Natural killer cell treated with Interleukin-12 subunit alpha and Interleukin-12 subunit beta and Interleukin-15 and Interleukin-18, amount 100 ng/mL, for 72 hours (primary cell): ENCODE measurements at regions not wholly inside any gene's neighbourhood (a gene's known extent, or its start where the extent isn't known, plus 50 kb on each side); places are given as distances from the start of the nearest gene placed in this dataset.
"Not testable (repeated sequence)": the region's sequence is repeated elsewhere in the genome, so short reads cannot be mapped to it uniquely, and the experiment has no call there.

ENCODE experiments used
- ATAC-seq, 2 donors: fragments of 150-1000 bp; cut with Tn5 transposase in 1 of 2; sonication (Bioruptor Pico), chemical (Tn5 transposase) in 1 of 2; 2 replicates each; pipeline ENCODE4 v1.10.0; 2021
- DNase-seq: peaks from one replicate; pipeline ENCODE4 v3.0.0; 2022; ENCODE audit warnings: low spot score
- H3K27ac Mint-ChIP-seq, 2 donors: 1 replicate in 1 of 2; 2 replicates in 1 of 2; pipeline ENCODE4 v1.8.0; 2022; ENCODE audit warnings: mixed read lengths in 2 of 2, mild to moderate bottlenecking in 1 of 2, moderate library complexity in 1 of 2
- H3K27me3 Mint-ChIP-seq, 2 donors: 1 replicate in 1 of 2; 2 replicates in 1 of 2; pipeline ENCODE4 v1.8.0; 2022; ENCODE audit warnings: mixed read lengths in 2 of 2
- H3K36me3 Mint-ChIP-seq: one replicate; pipeline ENCODE4 v1.8.0; 2022; ENCODE audit warnings: mixed read lengths
- H3K4me1 Mint-ChIP-seq, 2 donors: 1 replicate in 1 of 2; 2 replicates in 1 of 2; pipeline ENCODE4 v1.8.0; 2022; ENCODE audit warnings: low read depth in 2 of 2, mixed read lengths in 2 of 2, mild to moderate bottlenecking in 1 of 2
- H3K4me3 Mint-ChIP-seq: one replicate; pipeline ENCODE4 v1.8.0; 2022; ENCODE audit warnings: mixed read lengths
- H3K9me3 Mint-ChIP-seq: 2 replicates; pipeline ENCODE4 v1.8.0; 2022; ENCODE audit warnings: mixed read lengths

GRCh38 chr17:13104576-13104975 is 86.7 kb upstream of the ELAC2 start:
- H3K4me1 Mint-ChIP-seq, result no peaks in the 10 kb centered on the region
- no peaks in the 10 kb centered on the region for H3K36me3 Mint-ChIP-seq
- no peak overlapping the region for H3K4me3 Mint-ChIP-seq
- DNase-seq (no peak), ATAC-seq (no peak)
- peaks cover 3% of the 10 kb centered on the region for H3K9me3 Mint-ChIP-seq
- H3K27ac Mint-ChIP-seq, result no peak overlapping the region
- no peaks in the 10 kb centered on the region for H3K27me3 Mint-ChIP-seq

GRCh38 chr17:13102477-13102876 is 84.7 kb upstream of the ELAC2 start:
- Mint-ChIP-seq H3K36me3 (no peaks in the 10 kb centered on the region), H3K4me1 (no peaks in the 10 kb centered on the region), H3K27me3 (no peaks in the 10 kb centered on the region), H3K27ac (no peak overlapping the region), H3K4me3 (no peak overlapping the region), H3K9me3 (peaks cover 3% of the 10 kb centered on the region)
- ATAC-seq (no peak), DNase-seq (no peak)

- Mint-ChIP-seq H3K9me3 (peaks cover 3% of the 10 kb centered on the region), H3K36me3 (no peaks in the 10 kb centered on the region), H3K27me3 (no peaks in the 10 kb centered on the region), H3K4me1 (no peaks in the 10 kb centered on the region), H3K27ac (no peak overlapping the region), H3K4me3 (no peak overlapping the region)
- DNase-seq (no peak), ATAC-seq (no peak)
Observed at GRCh38 chr17:13099926-13100325, 82.1 kb upstream of the ELAC2 start.

- no peak overlapping the region for H3K27ac Mint-ChIP-seq
- H3K27me3 Mint-ChIP-seq, result no peaks in the 10 kb centered on the region
- peaks cover 3% of the 10 kb centered on the region for H3K9me3 Mint-ChIP-seq
- no peak for ATAC-seq
- no peak overlapping the region for H3K4me3 Mint-ChIP-seq
- H3K4me1 Mint-ChIP-seq, result no peaks in the 10 kb centered on the region
- H3K36me3 Mint-ChIP-seq, result no peaks in the 10 kb centered on the region
- DNase-seq, result no peak
Observed at GRCh38 chr17:13099089-13099735, 81.4 kb upstream of the ELAC2 start.

- no peak overlapping the region for H3K27ac Mint-ChIP-seq
- H3K9me3 Mint-ChIP-seq, result peaks cover 5% of the 10 kb centered on the region
- H3K4me1 Mint-ChIP-seq, result no peaks in the 10 kb centered on the region
- peaks cover 0 to 10% of the 10 kb centered on the region in 2 donors for H3K27me3 Mint-ChIP-seq
- no peak overlapping the region for H3K4me3 Mint-ChIP-seq
- H3K36me3 Mint-ChIP-seq, result no peaks in the 10 kb centered on the region
- ATAC-seq (no peak), DNase-seq (no peak)
Observed at GRCh38 chr17:13096291-13096690, 78.5 kb upstream of the ELAC2 start.

- not testable (repeated sequence) for ATAC-seq, H3K27ac Mint-ChIP-seq, H3K36me3 Mint-ChIP-seq, DNase-seq, H3K4me1 Mint-ChIP-seq, H3K4me3 Mint-ChIP-seq, H3K9me3 Mint-ChIP-seq
- H3K27me3 Mint-ChIP-seq, result peaks cover 0 to 18% of the 10 kb centered on the region in 2 donors
Observed at GRCh38 chr17:13092010-13092409, 74.2 kb upstream of the ELAC2 start.

GRCh38 chr17:13088666-13089065 is 70.8 kb upstream of the ELAC2 start:
- DNase-seq, result no peak
- H3K9me3 Mint-ChIP-seq, result peaks cover 5% of the 10 kb centered on the region
- H3K4me1 Mint-ChIP-seq, result no peaks in the 10 kb centered on the region
- H3K27me3 Mint-ChIP-seq, result peaks cover 0 to 25% of the 10 kb centered on the region in 2 donors
- no peak overlapping the region for H3K4me3 Mint-ChIP-seq
- no peaks in the 10 kb centered on the region for H3K36me3 Mint-ChIP-seq
- ATAC-seq, result no peak
- H3K27ac Mint-ChIP-seq, result no peak overlapping the region

- no peaks in the 10 kb centered on the region for H3K36me3 Mint-ChIP-seq
- ATAC-seq (no peak), DNase-seq (no peak)
- H3K27ac Mint-ChIP-seq, result no peak overlapping the region
- no peaks in the 10 kb centered on the region for H3K4me1 Mint-ChIP-seq
- H3K27me3 Mint-ChIP-seq, result peaks cover 0 to 21% of the 10 kb centered on the region in 2 donors
- no peaks in the 10 kb centered on the region for H3K9me3 Mint-ChIP-seq
- no peak overlapping the region for H3K4me3 Mint-ChIP-seq
Observed at GRCh38 chr17:13087802-13088201, 70.0 kb upstream of the ELAC2 start.

- Mint-ChIP-seq H3K36me3 (no peaks in the 10 kb centered on the region), H3K9me3 (no peaks in the 10 kb centered on the region), H3K27ac (no peak overlapping the region), H3K27me3 (peaks cover 5 to 24% of the 10 kb centered on the region in 2 donors), H3K4me1 (no peaks in the 10 kb centered on the region), H3K4me3 (no peak overlapping the region)
- DNase-seq, result no peak
- ATAC-seq, result no peak
Observed at GRCh38 chr17:13086142-13086769, 68.4 kb upstream of the ELAC2 start.

- Mint-ChIP-seq H3K27ac (no peak overlapping the region), H3K4me3 (no peak overlapping the region), H3K9me3 (no peaks in the 10 kb centered on the region), H3K36me3 (no peaks in the 10 kb centered on the region), H3K4me1 (no peaks in the 10 kb centered on the region), H3K27me3 (peaks cover 5 to 19% of the 10 kb centered on the region in 2 donors)
- no peak for ATAC-seq
- no peak for DNase-seq
Observed at GRCh38 chr17:13085578-13085977, 67.8 kb upstream of the ELAC2 start.

- H3K27ac Mint-ChIP-seq, result no peak overlapping the region
- H3K4me3 Mint-ChIP-seq, result no peak overlapping the region
- no peaks in the 10 kb centered on the region for H3K36me3 Mint-ChIP-seq
- H3K9me3 Mint-ChIP-seq, result no peaks in the 10 kb centered on the region
- H3K4me1 Mint-ChIP-seq, result no peaks in the 10 kb centered on the region
- ATAC-seq (no peak), DNase-seq (no peak)
- peaks cover 5 to 26% of the 10 kb centered on the region in 2 donors for H3K27me3 Mint-ChIP-seq
Observed at GRCh38 chr17:13084420-13084819, 66.6 kb upstream of the ELAC2 start.

GRCh38 chr17:13078591-13079385 is 61.0 kb upstream of the ELAC2 start:
- ATAC-seq (no peak), DNase-seq (no peak)
- no peak overlapping the region for H3K27ac Mint-ChIP-seq
- no peaks in the 10 kb centered on the region for H3K4me1 Mint-ChIP-seq
- H3K36me3 Mint-ChIP-seq, result no peaks in the 10 kb centered on the region
- H3K9me3 Mint-ChIP-seq, result no peaks in the 10 kb centered on the region
- H3K4me3 Mint-ChIP-seq, result no peak overlapping the region
- H3K27me3 Mint-ChIP-seq, result peaks cover 5 to 26% of the 10 kb centered on the region in 2 donors

GRCh38 chr17:13076905-13077304 is 59.1 kb upstream of the ELAC2 start:
- Mint-ChIP-seq H3K9me3 (no peaks in the 10 kb centered on the region), H3K4me3 (no peak overlapping the region), H3K27me3 (peaks cover 10 to 33% of the 10 kb centered on the region in 2 donors), H3K4me1 (no peaks in the 10 kb centered on the region), H3K36me3 (no peaks in the 10 kb centered on the region), H3K27ac (no peak overlapping the region)
- ATAC-seq (no peak), DNase-seq (no peak)

- H3K4me3 Mint-ChIP-seq, result no peak overlapping the region
- no peak for DNase-seq
Observed at GRCh38 chr17:13074026-13074425, 56.2 kb upstream of the ELAC2 start.

More at GRCh38 chr17:13074026-13074425, 56.2 kb upstream of the ELAC2 start:
- H3K27me3 Mint-ChIP-seq, result peaks cover 8 to 32% of the 10 kb centered on the region in 2 donors
- H3K27ac Mint-ChIP-seq, result no peak overlapping the region
- ATAC-seq, result no peak
- H3K4me1 Mint-ChIP-seq, result no peaks in the 10 kb centered on the region
- H3K9me3 Mint-ChIP-seq, result peaks cover 2% of the 10 kb centered on the region
- H3K36me3 Mint-ChIP-seq, result no peaks in the 10 kb centered on the region
